Adrenal gland (tissue), 5 donors: ENCODE measurements at regions not wholly inside any gene's neighbourhood (a gene's known extent, or its start where the extent isn't known, plus 50 kb on each side); places are given as distances from the start of the nearest gene placed in this dataset.

Experiments
- CTCF ChIP-seq, 6 experiments: fragments of 450-650 bp in 4 of 6; fragments of 200-600 bp in 2 of 6; sonication (generic) in 1 of 6; IDR thresholded peaks; 1 replicate in 5 of 6; 2 replicates in 1 of 6; pipeline versions ENCODE4 v1.5.1 to v1.8.0; 2016 to 2021; ENCODE audit warnings: antibody characterized with exemption in 6 of 6, mild to moderate bottlenecking in 2 of 6, moderate library complexity in 1 of 6
- POLR2A ChIP-seq, 2 donors: fragments of 450-650 bp; IDR thresholded peaks; one replicate each; pipeline ENCODE4 v1.6.1; 2017; ENCODE audit warnings: antibody characterized with exemption in 2 of 2, mild to moderate bottlenecking in 2 of 2, moderate library complexity in 1 of 2
- donor health status: DM: no; HTN: no; CAD: no.

- TF ChIP-seq CTCF (IDR thresholded peaks at IDR 0.05) (no peak), POLR2A (IDR thresholded peaks at IDR 0.05) (no peak)
These were observed 353.7 kb downstream of the CETN3 start for GRCh38 chr5:90055831-90056328.
